Subcutaneous abdominal adipose tissue (tissue), 5 donors: ENCODE measurements at regions not wholly inside any gene's neighbourhood (a gene's known extent, or its start where the extent isn't known, plus 50 kb on each side); places are given as distances from the start of the nearest gene placed in this dataset.
"Not testable (repeated sequence)": the region's sequence is repeated elsewhere in the genome, so short reads cannot be mapped to it uniquely, and the experiment has no call there.

Experiments
- H3K27ac ChIP-seq: one replicate; pipeline ENCODE4 v1.7.0; 2013; ENCODE audit warnings: low read depth, mild to moderate bottlenecking, inconsistent platforms, low read length, moderate library complexity
- H3K27me3 ChIP-seq, 5 donors: one replicate each; pipeline ENCODE4 v1.7.0; 2013; ENCODE audit warnings: low read length in 5 of 5, inconsistent platforms in 1 of 5; ENCODE audit not compliant: control insufficient read depth in 5 of 5, insufficient read depth in 4 of 5
- H3K36me3 ChIP-seq, 5 donors: one replicate each; pipeline ENCODE4 v1.7.0; 2013; ENCODE audit warnings: low read length in 5 of 5; ENCODE audit not compliant: control insufficient read depth in 5 of 5, insufficient read depth in 5 of 5
- H3K4me1 ChIP-seq, 5 donors: one replicate each; pipeline ENCODE4 v1.7.0; 2013; ENCODE audit warnings: low read length in 5 of 5, mild to moderate bottlenecking in 3 of 5, moderate library complexity in 1 of 5; ENCODE audit not compliant: control insufficient read depth in 5 of 5, insufficient read depth in 5 of 5
- H3K4me3 ChIP-seq, 5 donors: one replicate each; pipeline ENCODE4 v1.7.0; 2013; ENCODE audit warnings: low read length in 5 of 5, low read depth in 1 of 5
- H3K9ac ChIP-seq, 5 donors: one replicate each; pipeline ENCODE4 v1.7.0; 2013; ENCODE audit warnings: low read length in 5 of 5, mild to moderate bottlenecking in 4 of 5, moderate library complexity in 3 of 5
- H3K9me3 ChIP-seq, 5 donors: one replicate each; pipeline ENCODE4 v1.7.0; 2013; ENCODE audit warnings: low read length in 5 of 5; ENCODE audit not compliant: control insufficient read depth in 5 of 5
- donor health status: healthy.
- donor health status: healthy.
- donor health status: healthy.
- donor health status: healthy.
- donor health status: healthy.

DNA sequence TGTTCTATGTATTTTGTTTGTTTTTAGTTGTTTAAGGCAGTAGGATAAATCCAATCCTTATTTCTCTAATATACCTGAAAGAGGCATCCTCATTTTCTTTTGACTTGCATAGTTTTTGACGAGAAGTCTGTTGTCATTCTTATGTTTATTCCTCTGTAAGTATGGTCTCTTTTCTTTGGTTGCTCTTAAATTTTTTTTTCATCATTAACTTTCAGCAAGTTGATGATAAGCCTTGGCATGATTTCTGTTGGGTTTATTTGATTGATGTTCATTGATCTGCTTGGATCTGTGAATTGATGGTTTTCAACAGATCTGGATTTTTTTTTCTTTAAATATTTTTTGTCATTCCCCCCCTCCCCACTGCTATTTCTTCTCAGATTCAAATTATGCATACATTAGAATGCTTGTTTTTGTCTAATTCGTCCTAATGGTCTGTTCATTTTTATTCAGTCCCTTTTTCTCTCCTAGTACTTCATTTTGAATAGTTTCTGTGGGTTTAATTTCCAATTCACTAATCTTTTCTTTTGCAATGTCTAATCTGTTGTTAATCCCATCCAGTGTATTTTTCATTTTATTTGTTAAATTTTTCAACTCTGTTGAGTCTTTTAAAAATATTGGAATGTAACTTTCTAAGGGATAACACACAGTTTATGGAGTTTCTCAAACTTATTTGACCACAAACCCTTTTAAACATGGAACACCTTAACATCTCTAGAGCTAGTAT is 495.9 kb downstream of the CSNK1G3 start:
- no peak overlapping the region for H3K4me3 ChIP-seq
- no peaks in the 10 kb centered on the region for H3K4me1 ChIP-seq
- no peak overlapping the region for H3K9ac ChIP-seq
- no peaks in the 10 kb centered on the region for H3K36me3 ChIP-seq
- H3K27me3 ChIP-seq: no peaks in the 10 kb centered on the region
- peaks cover 6 to 21% (median 17%) of the 10 kb centered on the region in 5 donors for H3K9me3 ChIP-seq
- H3K27ac ChIP-seq: no peak overlapping the region

DNA sequence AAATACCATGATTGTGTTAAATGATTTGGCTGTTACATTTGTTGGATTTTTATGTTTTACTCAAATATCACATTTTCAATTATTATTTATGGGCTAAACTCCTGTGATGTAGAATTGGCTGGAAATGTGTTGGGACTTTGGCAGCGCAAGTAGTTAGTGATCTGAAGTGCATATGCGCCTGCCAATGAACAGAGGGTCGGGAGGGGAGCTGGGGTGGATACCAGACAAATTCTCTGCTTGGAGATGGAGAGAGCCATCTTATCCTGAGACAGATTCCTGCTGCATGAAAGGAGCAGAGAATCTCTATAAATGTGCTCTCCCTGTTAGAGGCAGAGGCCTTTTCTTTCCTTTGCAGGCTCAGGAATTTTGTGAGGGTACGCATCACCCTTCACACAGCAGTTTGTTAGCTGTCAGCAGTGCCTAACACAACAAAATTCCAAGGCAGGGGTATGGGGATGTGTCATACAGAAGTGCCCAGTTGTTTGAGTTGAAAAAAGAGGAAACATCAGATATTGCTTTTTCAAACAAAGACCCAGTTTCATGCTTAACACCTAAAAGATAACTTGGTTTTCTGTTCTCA is 489.1 kb downstream of the CSNK1G3 start:
- Histone ChIP-seq H3K9me3 (peaks cover 0 to 3% (median under 1%) of the 10 kb centered on the region in 5 donors), H3K4me1 (peaks cover 0 to 7% (median 7%) of the 10 kb centered on the region in 5 donors), H3K9ac (no peak overlapping the region), H3K4me3 (no peak overlapping the region), H3K27ac (no peak overlapping the region), H3K36me3 (no peaks in the 10 kb centered on the region), H3K27me3 (no peaks in the 10 kb centered on the region)

DNA sequence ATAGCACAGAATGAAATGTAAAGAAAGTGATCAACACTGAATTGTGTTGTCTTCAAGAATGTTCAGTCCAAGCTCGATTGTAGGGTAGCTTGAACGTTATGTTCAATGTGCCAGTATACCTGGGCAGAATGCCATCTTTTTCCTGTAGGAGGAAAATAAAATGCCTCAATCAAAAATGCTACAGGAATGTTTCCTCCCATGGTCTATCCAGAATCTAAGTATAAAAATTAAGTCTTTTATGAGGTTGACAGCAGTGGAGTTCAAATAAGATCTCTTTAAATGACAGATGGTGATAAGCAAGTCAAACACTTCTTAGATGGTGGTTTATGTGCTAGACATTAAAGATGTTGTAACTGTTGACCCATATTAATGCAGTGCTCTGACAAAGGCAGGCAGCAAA is 488.6 kb downstream of the CSNK1G3 start:
- no peak overlapping the region for H3K4me3 ChIP-seq
- no peak overlapping the region for H3K27ac ChIP-seq
- no peaks in the 10 kb centered on the region for H3K36me3 ChIP-seq
- H3K4me1 ChIP-seq: peaks cover 0 to 7% (median 7%) of the 10 kb centered on the region in 5 donors
- no peaks in the 10 kb centered on the region for H3K9me3 ChIP-seq
- H3K27me3 ChIP-seq: no peaks in the 10 kb centered on the region
- H3K9ac ChIP-seq: no peak overlapping the region

DNA sequence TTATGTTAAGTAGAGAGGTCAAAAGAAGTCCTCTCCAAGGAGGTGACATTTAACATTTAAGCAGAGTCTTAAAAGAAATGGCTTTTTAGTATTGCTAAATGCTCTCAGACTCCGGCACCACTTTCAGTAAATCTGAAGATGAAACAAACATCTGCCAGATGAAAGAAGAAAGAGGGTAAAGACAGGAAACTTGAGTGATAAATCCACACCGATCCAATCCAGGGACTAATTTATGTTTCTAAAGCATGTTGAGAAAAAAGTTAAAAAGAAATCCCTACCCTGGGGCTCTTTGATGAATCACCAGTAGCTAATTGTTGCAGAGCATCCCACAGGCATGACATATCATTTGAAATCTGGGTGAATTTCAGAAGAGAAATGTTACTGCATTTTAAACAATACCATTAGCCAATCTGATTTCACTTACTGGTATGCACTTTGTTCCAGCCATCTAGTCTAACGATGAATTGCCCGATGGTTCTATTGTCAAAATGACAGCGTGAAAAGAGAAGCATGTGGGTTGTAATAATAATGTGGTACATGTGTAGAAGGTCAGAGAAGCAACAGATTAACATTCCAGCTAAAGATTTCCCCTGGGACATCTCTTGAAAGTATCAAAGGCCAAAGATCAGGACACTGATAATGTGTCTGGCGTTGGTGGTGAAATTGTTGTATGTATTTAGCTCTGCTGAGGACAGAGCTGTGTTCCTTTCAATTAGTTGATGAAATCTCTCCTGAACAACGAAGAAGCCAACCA is 485.7 kb downstream of the CSNK1G3 start:
- Histone ChIP-seq H3K27me3 (no peaks in the 10 kb centered on the region), H3K4me1 (peaks cover 0 to 7% (median 7%) of the 10 kb centered on the region in 5 donors), H3K36me3 (no peaks in the 10 kb centered on the region), H3K27ac (no peak overlapping the region), H3K4me3 (no peak overlapping the region), H3K9me3 (no peaks in the 10 kb centered on the region), H3K9ac (no peak overlapping the region)

DNA sequence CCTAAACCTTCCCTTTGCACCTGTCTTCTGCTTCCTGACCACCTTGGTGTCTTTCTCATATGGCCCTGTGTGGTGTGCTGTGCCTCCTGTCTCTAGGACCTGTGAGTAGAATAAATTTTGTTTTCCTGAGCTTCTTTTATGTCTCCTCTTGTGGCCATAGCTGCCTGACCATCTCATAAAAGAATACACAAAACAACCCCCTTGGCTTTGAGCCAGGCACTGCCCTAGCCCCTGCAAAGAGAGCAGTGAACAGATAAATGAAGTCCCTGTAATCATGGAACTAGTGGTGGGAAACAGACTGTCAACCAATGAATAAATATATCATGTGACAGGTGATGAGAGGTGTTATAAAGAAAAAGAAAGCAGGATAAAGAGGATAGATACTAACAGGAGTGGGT is 485.1 kb downstream of the CSNK1G3 start:
- H3K27ac ChIP-seq: no peak overlapping the region
- peaks cover 0 to 7% (median 7%) of the 10 kb centered on the region in 5 donors for H3K4me1 ChIP-seq
- H3K27me3 ChIP-seq: no peaks in the 10 kb centered on the region
- no peaks in the 10 kb centered on the region for H3K36me3 ChIP-seq
- no peaks in the 10 kb centered on the region for H3K9me3 ChIP-seq
- no peak overlapping the region for H3K9ac ChIP-seq
- no peak overlapping the region for H3K4me3 ChIP-seq

DNA sequence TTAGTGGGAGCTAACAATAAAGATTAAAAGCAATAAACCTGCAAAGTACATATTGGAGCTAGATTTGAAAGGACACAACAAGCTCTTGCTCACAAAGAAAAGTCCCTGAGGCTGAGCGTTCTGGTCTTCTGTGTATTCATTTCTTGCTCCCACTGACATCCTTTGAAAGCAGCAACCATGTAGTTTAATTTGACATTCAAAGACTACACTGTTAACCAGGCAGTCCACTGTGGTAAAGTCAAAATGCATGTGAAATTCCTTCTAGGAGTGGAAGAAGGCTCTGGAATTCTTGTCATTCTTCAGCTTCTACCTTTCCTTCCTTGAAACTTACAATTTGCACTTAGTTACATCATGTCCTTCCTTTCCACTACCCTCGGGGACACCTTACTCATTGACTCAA is 480.7 kb downstream of the CSNK1G3 start:
- no peak overlapping the region for H3K4me3 ChIP-seq
- H3K36me3 ChIP-seq: no peaks in the 10 kb centered on the region
- peaks cover 0 to 3% (median under 1%) of the 10 kb centered on the region in 5 donors for H3K4me1 ChIP-seq
- no peaks in the 10 kb centered on the region for H3K27me3 ChIP-seq
- no peak overlapping the region for H3K9ac ChIP-seq
- no peak overlapping the region for H3K27ac ChIP-seq
- no peaks in the 10 kb centered on the region for H3K9me3 ChIP-seq

DNA sequence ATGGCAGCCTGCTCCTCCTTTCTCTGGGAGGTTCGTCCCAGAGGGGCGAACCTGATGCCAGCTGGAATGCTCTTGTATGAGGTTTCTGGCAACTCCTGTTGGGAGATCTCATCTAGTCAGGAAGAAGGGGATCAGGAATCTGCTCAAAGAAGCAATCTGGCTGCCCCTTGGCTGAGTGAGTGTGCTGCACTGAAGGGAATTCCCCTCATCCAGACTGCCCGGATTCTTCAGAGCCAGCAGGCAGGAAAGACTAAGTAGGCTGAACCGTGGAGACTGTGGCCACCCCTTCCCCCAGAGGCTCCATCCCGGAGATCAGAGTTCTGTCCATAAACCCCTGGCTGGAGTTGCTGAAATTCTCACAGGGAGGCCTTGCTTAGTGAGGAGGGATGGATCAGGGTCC is 476.0 kb downstream of the CSNK1G3 start:
- Histone ChIP-seq H3K27ac (no peak overlapping the region), H3K9me3 (peaks cover 0 to 7% (median 3%) of the 10 kb centered on the region in 5 donors), H3K27me3 (no peaks in the 10 kb centered on the region), H3K9ac (no peak overlapping the region), H3K36me3 (no peaks in the 10 kb centered on the region), H3K4me1 (no peaks in the 10 kb centered on the region), H3K4me3 (no peak overlapping the region)

DNA sequence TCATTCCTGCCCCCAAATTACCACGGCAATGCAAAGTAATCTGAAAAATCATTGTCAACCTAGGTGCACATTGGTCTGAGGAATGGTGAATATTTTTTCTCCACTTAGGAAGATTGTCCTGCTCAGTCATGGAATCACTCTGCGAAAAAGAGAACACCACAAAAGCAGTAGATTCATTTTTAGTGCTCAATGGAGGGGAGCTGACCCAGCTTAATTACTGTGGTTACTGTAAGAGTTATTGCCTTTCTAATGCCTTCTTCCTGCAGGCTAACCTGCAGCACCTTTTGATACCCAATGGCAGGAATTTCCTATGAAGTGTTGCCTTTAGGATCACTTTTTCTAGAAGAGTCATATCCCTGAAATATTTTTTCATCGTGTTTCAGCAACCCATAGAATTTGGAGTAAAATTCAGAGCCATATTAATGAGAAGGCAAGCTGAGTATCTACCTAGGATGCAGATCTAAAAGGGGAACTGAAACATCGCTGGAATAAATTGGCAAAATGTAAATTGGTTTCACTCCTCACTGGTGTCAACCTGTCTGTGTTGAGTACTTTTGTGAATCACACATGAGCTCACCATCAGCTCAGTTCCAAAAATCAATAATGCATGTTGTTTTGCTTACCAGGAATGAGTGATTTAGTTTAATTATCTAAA is 464.5 kb downstream of the CSNK1G3 start:
- no peak overlapping the region for H3K27ac ChIP-seq
- no peak overlapping the region for H3K4me3 ChIP-seq
- peaks cover 0 to 3% (median 0%) of the 10 kb centered on the region in 5 donors for H3K9me3 ChIP-seq
- H3K9ac ChIP-seq: no peak overlapping the region
- no peaks in the 10 kb centered on the region for H3K27me3 ChIP-seq
- no peaks in the 10 kb centered on the region for H3K36me3 ChIP-seq
- no peaks in the 10 kb centered on the region for H3K4me1 ChIP-seq

DNA sequence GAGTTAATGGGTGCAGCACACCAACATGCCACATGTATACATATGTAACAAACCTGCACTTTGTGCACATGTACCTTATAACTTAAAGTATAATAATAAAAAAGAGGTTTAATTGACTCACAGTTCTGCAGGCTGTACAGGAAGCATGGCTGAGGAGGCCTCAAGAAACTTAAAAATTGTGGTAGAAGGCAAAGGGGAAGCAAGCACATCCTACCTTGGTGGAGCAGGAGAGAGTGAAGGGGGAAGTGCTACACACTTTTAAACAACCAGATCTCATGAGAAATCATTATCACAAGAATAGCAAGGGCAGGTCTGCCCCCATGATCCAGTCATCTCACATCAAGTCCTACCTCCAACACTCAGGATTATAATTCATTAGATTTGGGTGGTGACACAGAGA is 463.5 kb downstream of the CSNK1G3 start:
- H3K9ac ChIP-seq, H3K4me1 ChIP-seq, H3K4me3 ChIP-seq, H3K27me3 ChIP-seq, H3K9me3 ChIP-seq, H3K27ac ChIP-seq, H3K36me3 ChIP-seq: not testable (repeated sequence)

DNA sequence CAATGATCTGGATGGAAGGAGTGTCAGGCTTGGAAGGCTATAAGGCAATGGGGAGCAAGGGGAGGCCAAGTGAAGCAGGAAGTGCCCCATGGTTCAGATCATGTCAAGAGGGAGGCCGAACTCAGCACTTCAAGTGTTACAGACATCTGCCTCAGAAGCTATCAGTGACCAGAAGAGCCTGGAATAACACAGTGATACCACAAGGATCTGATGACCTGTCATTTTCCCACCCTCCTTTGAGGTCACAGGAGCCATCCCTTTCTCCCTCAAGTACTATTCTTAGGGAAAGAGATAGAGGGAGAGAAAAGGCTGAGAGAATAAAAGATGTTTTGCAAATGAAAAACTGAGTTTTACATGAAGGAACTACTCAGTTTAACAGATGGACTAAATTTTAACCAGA is 454.8 kb downstream of the CSNK1G3 start:
- H3K9ac ChIP-seq: no peak overlapping the region
- peaks cover 0 to 4% (median 0%) of the 10 kb centered on the region in 5 donors for H3K9me3 ChIP-seq
- H3K27ac ChIP-seq: no peak overlapping the region
- no peaks in the 10 kb centered on the region for H3K4me1 ChIP-seq
- H3K36me3 ChIP-seq: no peaks in the 10 kb centered on the region
- H3K4me3 ChIP-seq: no peak overlapping the region
- no peaks in the 10 kb centered on the region for H3K27me3 ChIP-seq
